ENCODE measurements at regions not wholly inside any gene's neighbourhood (a gene's known extent, or its start where the extent isn't known, plus 50 kb on each side); places are given as distances from the start of the nearest gene placed in this dataset.

GRCh38 chr10:121049923-121050322 is 198.8 kb downstream of the WDR11 start:
- TF ChIP-seq EZH2 (IDR thresholded peaks at IDR 0.05; ENCODE audit: borderline replicate concordance, low read length), result no peak
- no peak for TF ChIP-seq CTCF (conservative IDR thresholded peaks at IDR 0.05 in 1 of 2, IDR thresholded peaks at IDR 0.05 in 1 of 2; ENCODE audit: extremely low read depth in 1 of 2, insufficient read depth in 1 of 2, low read depth in 1 of 2, low read length in 2 of 2)

Measured in mammary epithelial cell (primary cell).